HL-60 (cell line): ENCODE measurements at regions not wholly inside any gene's neighbourhood (a gene's known extent, or its start where the extent isn't known, plus 50 kb on each side); places are given as distances from the start of the nearest gene placed in this dataset.

Experiments used
- DNase-seq, 2 experiments: peaks; one replicate each; pipeline ENCODE4 v3.0.0-alpha.2; 2010 to 2020; ENCODE audit warnings: low read depth in 1 of 2, low spot score in 1 of 2
- H3K27ac ChIP-seq: fragments of 250-450 bp; sonication (Bioruptor Pico); replicated peaks from 2 replicates; pipeline ENCODE4 v1.5.1; 2020; ENCODE audit warnings: mild to moderate bottlenecking, moderate library complexity
- H3K27me3 ChIP-seq: fragments of 250-450 bp; sonication (Bioruptor Pico); 2 replicates; pipeline ENCODE4 v1.5.1; 2021; ENCODE audit warnings: mild to moderate bottlenecking, moderate library complexity; ENCODE audit not compliant: insufficient read depth, poor library complexity, severe bottlenecking
- H3K4me3 ChIP-seq: replicated peaks from 2 replicates; pipeline ENCODE4 v1.5.1; 2011; ENCODE audit warnings: mild to moderate bottlenecking, control low read depth, low read length; ENCODE audit not compliant: insufficient read depth
- CTCF ChIP-seq: IDR thresholded peaks from one replicate; pipeline ENCODE4 v1.5.1; 2011; ENCODE audit warnings: low read length, control low read depth, inconsistent platforms; ENCODE audit not compliant: insufficient read depth
- GABPA ChIP-seq: IDR thresholded peaks from 2 replicates; pipeline ENCODE4 v1.6.1; 2012; ENCODE audit warnings: low read depth
- POLR2AphosphoS5 ChIP-seq: IDR thresholded peaks from 2 replicates; pipeline ENCODE4 v1.6.1; 2012; ENCODE audit warnings: low read depth
- REST ChIP-seq: IDR thresholded peaks from 2 replicates; pipeline ENCODE4 v1.6.1; 2012; ENCODE audit warnings: low read depth; ENCODE audit not compliant: insufficient replicate concordance
- SPI1 ChIP-seq: IDR thresholded peaks from 2 replicates; pipeline ENCODE4 v1.6.1; 2012; ENCODE audit warnings: low read depth, mild to moderate bottlenecking, borderline replicate concordance

- Histone ChIP-seq H3K27ac (no peak overlapping the region), H3K4me3 (no peak overlapping the region), H3K27me3 (no peaks in the 10 kb centered on the region)
- TF ChIP-seq GABPA, result no peak
- TF ChIP-seq POLR2AphosphoS5, result no peak
- TF ChIP-seq SPI1, result no peak
- no peak for TF ChIP-seq CTCF
- no peak for TF ChIP-seq REST
- no peak for DNase-seq
Observed at GRCh38 chr9:119907056-119907455, 537.8 kb upstream of the BRINP1 start.

- no peak for TF ChIP-seq GABPA
- no peak for TF ChIP-seq SPI1
- TF ChIP-seq POLR2AphosphoS5, result no peak
- TF ChIP-seq CTCF, result no peak
- TF ChIP-seq REST, result no peak
- DNase-seq, result no peak
- Histone ChIP-seq H3K27me3 (no peaks in the 10 kb centered on the region), H3K27ac (no peak overlapping the region), H3K4me3 (no peak overlapping the region)
Observed at GRCh38 chr9:119905724-119906123, 536.5 kb upstream of the BRINP1 start.

- DNase-seq, result no peak
- H3K27ac ChIP-seq, result no peak overlapping the region
- H3K27me3 ChIP-seq, result no peaks in the 10 kb centered on the region
- no peak overlapping the region for H3K4me3 ChIP-seq
- TF ChIP-seq SPI1 (no peak), REST (no peak), CTCF (no peak), GABPA (no peak), POLR2AphosphoS5 (no peak)
Observed at GRCh38 chr9:119903851-119904250, 534.6 kb upstream of the BRINP1 start.
